LNCAP (cell line): ENCODE measurements at regions not wholly inside any gene's neighbourhood (a gene's known extent, or its start where the extent isn't known, plus 50 kb on each side); places are given as distances from the start of the nearest gene placed in this dataset.

Experiments used
- TF ChIP-seq, protein P1 (sequence below): fragments of 450-650 bp; IDR thresholded peaks from 2 replicates; pipeline ENCODE4 v1.5.1; 2017; ENCODE audit warnings: mild to moderate bottlenecking

DNA sequence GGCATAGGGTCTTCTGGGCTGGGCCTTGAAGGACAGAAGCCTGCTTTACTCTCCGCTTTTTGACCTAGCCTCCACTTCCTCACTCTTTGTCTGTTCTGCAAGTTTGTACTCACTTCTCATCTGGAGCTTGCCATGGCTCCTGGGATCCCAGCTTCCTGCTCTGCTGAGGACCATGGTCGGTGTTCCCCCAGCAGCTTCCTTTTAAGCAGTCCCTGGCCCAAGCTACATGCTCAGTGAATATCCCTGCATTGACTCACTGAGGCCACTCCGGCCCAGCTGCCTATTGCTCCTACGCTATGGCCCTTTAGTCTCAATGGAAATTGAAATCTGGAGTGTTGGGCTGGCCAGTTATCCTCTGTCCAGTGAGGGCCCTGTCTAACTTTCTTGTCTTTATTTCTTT is 427.7 kb downstream of the RPS24 start:
- TF ChIP-seq, protein P1, sequence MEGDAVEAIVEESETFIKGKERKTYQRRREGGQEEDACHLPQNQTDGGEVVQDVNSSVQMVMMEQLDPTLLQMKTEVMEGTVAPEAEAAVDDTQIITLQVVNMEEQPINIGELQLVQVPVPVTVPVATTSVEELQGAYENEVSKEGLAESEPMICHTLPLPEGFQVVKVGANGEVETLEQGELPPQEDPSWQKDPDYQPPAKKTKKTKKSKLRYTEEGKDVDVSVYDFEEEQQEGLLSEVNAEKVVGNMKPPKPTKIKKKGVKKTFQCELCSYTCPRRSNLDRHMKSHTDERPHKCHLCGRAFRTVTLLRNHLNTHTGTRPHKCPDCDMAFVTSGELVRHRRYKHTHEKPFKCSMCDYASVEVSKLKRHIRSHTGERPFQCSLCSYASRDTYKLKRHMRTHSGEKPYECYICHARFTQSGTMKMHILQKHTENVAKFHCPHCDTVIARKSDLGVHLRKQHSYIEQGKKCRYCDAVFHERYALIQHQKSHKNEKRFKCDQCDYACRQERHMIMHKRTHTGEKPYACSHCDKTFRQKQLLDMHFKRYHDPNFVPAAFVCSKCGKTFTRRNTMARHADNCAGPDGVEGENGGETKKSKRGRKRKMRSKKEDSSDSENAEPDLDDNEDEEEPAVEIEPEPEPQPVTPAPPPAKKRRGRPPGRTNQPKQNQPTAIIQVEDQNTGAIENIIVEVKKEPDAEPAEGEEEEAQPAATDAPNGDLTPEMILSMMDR, result no peak

DNA sequence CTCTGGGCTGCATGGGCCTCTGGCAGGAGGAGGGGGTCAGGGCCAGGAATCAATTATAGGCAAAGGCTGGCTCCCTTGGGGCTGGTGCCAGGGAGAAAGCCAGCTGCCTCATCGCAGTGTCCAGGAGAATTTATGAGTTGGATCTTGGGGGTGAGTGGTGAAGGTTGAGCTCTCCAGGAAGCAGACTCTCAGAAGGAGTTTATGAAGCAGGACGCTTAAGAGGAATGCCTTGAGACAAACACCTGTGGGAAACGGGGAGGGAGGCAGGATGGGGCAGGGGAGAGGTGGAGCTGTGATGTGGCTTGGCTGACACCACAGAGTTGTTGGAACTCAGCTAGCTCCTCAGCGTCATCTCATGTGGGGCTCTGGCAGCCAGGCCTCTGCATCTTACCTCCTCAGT is 428.5 kb downstream of the RPS24 start:
- TF ChIP-seq, protein P1, result no peak

DNA sequence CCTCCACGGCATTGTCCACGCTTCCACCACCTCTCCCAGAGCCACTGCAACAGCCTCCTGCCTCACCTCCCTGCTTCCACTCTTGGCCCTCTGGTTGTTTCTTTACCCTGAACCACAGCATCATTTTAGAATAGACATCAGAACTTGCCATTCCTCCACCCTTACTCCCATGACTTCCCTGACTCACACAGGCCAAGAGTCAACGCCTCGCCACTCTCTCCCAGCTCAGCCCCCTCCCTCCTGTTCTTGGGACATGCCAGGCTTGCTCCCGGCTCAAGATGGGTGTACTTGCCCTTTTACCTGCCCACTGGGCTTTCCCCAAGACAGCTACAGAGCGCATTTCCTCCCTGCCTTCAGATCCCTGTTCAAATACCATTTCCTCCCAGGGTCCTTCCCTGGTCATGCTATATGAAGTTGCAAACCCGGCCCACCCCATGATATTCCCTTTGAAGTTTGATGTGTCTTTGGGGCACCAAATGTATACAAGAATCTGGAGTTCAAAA is 429.1 kb downstream of the RPS24 start:
- TF ChIP-seq, protein P1, result no peak

DNA sequence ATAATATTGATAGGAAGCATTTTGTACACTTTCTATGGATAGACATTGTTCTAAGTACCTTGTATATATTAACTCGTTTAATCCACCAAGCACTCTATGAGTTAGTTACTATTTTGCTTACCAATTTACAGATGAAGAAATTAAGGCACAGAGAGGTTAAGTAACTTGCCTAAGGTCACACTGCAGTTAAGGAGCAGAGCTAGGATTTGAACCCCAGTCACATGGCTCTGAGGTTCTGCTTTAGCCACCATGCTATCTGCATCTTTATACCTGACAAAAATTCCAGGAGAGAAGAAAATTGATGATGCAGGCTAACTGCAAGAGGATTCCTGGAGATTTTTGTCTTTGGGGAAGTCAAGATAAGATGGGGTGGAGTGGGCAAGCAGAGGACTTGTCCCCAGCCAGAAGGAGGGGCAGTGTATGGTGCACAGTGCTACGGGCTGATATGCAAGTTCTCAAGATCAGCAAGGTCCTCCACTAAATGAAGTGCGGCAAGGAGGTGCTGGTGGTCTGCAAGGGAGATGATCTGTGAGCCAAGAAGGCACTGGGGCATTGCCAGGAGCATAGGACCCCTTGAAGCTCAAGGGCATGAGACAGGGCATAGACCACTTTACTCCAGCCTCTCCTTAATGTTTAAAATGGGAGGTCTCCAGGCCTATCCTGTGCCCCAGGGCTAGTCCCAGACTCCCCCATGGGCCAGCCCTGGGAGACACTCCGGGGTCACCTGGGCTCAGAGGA is 430.6 kb downstream of the RPS24 start:
- TF ChIP-seq, protein P1, result no peak

GRCh38 chr10:78464856-78465267 is 431.2 kb downstream of the RPS24 start:
- TF ChIP-seq, protein P1, result no peak

GRCh38 chr10:78465431-78465830 is 431.8 kb downstream of the RPS24 start:
- TF ChIP-seq, protein P1, result no peak

- TF ChIP-seq, protein P1, result no peak
Observed at GRCh38 chr10:78467496-78468106, 433.9 kb downstream of the RPS24 start.
